ENCODE measurements at regions not wholly inside any gene's neighbourhood (a gene's known extent, or its start where the extent isn't known, plus 50 kb on each side); places are given as distances from the start of the nearest gene placed in this dataset.

DNA sequence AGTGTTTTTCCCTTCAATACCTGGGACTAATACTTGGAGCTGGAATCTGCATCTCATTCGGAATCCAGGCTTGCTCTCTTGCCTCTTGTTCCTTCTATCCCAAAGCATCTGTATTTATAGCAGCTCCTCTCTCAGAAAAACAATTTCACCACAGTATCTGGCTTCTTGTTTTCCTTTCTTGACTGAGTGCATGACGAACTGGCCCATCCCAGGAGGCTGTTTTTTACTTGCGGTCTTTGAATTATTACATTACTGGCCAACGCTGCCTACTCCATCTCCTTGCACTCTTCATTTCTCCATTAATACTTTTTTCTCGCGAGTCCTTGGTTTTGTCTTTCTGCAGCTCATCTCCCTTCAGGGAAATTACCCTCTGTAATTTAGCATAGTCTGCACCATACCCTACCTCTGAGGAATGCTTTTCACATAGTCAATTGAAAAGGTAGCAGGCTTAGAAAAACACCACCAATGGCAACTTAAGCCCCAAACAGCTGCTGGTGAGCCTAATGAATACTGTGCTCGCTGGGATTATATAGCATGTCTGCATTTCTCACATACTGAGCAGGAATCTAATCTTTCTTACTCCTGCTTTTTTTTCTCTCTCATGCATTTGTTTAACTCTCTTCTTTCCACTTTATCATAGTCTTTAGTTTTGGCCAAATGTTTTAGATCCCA, 277.4 kb upstream of the SESN3 start:
- DNase-seq, result no peak

DNA sequence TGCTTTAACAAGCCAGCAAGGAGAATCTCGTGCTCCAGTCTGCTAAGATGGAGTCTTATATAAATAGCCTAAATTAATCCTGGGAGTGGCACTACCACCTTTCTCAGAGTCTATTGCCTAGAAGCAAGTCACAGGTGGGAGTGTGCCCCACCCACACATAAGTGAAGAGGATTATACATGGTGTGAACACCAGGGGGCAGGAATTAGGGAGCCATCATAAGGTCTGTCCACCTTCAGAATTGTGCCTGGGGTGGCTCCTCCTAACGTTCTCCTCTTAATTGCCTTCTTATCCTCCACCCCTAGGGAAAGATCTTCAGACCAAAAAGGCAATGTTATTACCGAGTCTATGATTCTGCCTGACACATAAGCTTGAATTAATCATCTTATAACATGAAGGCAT, 276.8 kb upstream of the SESN3 start:
- no peak for DNase-seq

DNA sequence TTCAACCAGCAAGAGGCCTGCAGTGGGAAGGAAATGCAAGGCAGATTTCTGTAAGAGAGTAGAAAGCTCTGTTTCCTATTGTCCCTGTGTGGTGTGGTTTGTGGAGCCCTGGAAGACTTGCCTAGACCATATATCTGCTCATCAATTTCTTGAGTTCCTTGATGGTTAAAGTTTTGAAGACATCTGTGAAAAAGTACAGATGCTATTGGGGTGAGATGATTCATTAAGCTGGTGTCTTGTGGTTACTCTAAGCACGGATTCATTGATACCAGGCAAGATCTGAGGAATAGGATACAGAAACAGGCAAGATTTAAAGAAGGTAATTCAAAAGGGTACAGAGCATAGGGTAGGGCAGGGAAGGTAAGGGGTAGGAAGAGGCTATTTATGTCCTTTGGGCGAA, 275.8 kb upstream of the SESN3 start:
- no peak for DNase-seq

DNA sequence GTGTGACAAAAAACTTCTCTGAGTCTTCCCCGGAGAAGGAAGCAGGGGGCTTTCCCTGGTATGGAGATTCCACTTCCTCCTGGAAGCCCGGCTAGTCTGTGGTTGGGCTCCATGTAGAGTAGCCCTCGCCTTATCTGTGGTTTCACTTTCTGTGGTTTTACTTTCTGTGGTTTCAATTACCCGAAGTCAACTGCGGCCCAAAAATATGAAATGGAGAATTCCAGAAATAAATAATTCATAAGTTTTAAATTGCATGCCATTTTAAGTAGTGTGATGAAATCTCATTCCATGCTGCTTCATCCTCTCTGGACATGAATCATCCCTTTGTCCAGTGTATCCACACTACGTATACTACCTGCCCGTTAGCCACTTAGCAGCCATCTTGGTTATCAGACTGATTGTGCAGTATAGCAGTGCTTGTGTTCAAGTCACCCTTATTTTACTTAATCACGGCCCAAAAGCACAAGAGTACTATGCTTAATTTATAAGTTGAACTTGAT, 275.0 kb upstream of the SESN3 start:
- no peak for DNase-seq

DNA sequence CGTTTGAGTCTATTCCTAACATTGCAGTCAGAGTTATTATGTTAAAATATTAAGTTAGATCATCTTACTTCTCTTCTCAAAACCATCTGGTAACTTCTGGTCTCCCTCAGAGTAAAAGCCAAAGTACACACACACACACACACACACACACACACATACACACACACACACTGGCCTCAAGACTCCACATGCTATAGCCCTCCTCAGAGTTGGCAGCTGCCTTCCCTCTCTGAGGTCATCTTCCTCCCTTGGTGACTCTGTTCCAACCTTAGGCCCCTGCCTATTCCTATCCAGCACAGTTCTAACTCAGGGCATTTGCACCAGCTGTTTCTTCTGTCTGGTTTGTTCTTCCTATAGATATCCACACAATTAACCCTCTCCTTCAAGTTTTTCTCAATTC, 272.0 kb upstream of the SESN3 start:
- no peak for DNase-seq

DNA sequence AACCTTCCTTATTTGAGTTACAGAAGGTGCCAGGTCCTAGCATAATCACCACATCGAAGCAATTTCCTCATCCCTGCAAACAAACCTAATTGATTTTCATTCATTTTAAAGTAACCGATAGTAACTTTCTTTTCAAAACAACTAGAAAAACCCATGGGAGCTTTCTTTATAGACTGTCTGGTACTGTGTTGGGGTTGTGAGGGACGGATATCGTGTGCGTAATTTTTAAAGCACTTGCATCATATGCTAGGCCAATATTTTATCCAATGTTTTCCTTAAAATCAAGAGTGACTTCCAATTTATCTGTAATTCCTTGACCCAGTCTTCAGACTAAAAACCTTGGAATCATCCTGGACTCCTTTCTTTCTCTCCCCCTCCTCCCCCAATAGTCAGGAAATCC, 271.5 kb upstream of the SESN3 start:
- no peak for DNase-seq

DNA sequence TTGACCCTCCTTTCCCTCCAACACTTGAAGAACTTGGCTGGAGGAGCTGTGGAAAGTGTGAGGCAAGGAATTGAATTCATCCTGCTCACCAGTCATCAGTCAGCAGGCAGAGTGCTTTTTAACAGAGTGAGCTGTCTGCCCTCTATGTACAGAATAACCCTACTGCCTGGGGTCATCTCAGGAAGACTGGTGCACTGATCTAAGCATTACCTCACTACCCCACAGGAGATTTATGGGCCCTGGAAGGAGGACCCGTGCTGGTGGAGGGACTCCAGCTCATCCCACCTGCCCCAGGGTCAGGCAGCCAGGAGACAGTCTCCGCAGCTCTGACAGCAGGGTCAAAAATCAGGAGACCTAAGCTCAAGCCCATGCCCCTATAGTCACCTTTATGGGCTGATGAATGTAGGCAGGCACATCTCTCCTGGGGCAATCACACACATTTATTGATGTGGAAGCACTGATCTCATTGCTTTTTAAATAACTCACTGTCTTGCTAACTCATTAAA, 270.8 kb upstream of the SESN3 start:
- no peak for DNase-seq

DNA sequence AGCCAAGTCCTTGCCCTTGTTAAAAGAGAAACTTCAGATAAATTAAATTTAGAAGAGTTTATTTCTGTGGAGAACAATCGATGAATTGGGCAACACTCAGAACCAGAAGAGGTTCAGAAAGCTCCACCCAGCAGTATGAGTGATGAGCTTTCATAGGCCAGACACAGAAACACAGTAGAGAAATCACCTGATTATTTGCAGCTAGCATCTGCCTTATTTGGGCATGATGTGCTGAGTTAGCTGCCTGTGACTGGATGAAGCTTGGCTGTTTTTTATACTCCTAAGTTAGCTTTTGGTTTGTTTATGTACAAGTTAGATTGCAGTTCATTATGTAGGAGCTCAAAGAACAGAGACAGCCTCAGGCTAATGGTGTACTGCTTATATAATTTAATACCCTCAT, 269.5 kb upstream of the SESN3 start:
- no peak for DNase-seq

DNA sequence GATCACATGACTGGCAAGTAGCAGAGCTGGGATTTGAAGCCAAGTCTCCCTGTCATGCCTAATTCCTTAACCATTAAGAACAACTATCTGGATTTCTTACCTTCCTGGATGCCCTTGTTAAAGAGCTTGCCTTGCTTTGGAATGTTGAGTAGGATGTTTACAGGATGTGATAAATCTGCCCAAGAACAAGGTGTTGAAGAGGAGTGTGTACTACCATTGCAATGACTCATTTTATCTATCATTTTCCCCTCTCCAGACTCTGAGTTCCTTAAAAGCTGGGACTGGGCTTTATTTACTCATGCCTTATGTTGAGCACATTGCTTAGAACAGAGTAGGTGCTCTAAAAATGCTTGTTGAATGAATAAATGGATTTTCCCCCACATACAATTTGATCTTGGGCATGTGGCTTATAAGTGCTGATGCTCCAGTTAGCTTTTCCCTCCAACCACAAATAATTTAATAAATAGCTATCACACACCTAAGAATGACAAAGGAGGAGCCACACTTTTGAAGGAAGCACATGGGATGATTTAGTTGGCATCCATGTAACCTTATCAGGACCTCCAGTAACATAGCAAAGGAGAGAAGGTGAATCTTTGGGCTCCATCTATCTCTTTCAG, 268.6 kb upstream of the SESN3 start:
- DNase-seq, result no peak

DNA sequence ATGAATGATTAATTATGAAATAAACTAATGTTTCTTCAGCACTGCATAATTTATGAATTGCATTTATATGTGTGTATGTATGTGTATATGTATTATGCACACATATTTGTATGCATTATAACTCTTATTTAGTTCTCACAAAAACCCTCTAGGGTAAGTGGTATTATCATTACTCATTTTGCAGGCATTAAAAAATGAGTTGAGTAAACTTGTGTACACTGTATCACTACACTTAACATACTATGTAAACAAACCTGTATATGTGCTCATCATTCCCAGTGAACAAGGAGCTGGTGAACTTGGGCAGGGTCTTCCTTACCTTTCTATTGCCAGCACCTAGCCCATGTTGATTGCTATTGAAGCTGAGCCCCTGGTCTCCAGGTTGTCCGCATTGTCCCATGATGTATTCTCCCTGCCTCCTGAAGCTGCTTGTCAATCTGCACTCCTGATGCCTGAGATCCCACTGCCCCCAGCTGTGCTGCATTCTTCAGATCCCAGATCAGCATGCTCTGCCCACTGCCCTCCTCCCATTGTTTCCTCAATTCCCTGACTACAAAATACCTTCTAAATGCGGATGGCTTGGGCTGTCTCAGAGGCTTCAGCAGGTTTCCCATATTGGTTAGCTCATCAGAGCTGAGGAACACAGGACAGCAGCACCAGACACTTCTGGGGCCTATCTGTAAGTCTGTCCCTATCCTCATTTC, 267.9 kb upstream of the SESN3 start:
- DNase-seq, result no peak

DNA sequence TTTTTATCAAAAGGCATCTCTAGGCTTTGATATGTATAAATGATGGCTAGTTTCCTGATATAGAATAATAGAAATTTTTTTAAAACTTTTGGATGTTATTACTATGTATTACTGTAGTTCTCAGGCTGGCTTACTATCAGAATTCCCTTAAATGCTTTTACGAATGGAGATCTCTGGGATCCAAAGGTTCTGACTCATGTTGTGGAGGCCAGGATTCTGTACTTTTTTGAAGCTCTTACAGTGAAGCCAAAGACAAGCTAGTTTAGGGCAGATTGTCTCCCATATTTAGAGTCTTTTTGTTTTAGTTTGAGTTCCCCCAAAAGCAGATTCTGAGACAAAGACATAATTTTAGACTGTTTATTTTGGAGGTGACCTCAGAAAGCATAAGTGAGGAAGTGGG, 265.9 kb upstream of the SESN3 start:
- DNase-seq, result no peak

DNA sequence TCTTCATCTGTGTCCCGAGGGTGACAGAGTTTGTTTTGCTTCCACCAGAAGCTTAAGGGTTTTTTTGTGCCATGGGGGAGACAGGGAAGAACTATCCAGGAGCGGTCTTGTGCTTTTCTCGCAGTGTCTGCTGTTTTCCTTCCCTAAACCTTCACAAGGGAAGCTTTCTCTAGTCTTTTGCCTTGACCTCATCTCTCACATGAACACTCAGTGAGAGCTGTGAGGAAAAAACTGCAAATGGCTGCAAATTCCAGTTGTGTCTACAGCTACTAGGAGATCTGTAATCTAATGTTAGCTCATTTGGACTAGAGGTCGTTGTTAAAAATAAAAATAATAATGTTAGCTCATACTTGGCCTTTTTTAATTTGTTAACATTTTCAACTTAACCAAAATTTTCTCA, 264.7 kb upstream of the SESN3 start:
- DNase-seq, result no peak

DNA sequence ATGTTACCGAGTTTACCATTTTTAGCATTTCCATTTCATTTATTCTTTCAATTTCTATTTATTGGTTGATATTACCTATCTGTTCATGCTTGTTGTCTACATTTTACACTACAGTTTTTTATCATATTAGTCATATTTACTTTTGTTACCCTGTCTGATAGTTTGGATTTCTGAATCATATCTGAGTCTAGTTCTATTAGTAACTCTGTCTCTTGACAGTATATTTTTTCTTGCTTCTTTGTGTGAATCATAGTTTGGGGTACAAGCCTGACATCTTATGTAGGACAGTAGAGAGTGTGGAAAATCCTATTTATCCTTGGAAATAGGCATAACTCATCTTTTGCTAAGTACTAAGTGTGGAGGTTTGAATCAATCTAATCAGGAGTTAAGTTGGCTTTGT, 263.9 kb upstream of the SESN3 start:
- no peak for DNase-seq

DNA sequence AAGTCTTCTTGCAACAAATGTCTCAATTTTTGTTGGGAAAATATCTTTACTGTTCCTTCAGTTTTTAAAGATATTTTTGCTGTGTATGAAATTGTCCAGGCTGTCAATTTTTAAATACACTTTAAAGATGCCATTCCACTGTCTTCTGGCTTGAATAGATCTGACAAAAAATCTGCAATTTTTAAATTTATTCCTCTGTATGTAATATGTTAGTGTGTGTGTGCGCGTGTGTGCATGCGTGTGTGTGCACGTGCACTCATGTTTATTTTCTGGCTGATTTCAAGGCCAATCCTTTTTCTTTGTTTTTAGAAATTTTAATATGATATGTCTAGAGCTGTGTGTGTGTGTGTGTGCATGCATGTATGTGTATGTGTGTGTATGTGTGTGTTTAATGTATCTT, 263.2 kb upstream of the SESN3 start:
- no peak for DNase-seq

DNA sequence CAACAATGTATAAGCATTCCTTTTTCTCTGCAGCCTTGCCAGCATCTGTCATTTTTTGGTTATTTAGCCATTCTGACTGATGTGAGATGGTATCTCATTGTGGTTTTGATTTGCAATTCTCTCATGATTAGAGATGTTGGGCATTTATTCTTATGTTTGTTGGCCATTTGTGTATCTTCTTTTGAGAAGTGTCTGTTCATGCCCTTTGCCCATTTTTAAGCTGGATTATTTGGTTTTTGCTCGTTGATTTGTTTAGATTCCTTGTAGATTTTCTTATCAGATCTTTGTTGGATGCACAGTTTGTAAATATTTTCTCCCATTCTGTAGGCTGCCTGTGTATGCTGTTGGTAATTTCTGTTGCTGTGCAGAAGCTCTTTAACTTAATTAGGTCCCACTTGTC, 259.6 kb upstream of the SESN3 start:
- no peak for DNase-seq

DNA sequence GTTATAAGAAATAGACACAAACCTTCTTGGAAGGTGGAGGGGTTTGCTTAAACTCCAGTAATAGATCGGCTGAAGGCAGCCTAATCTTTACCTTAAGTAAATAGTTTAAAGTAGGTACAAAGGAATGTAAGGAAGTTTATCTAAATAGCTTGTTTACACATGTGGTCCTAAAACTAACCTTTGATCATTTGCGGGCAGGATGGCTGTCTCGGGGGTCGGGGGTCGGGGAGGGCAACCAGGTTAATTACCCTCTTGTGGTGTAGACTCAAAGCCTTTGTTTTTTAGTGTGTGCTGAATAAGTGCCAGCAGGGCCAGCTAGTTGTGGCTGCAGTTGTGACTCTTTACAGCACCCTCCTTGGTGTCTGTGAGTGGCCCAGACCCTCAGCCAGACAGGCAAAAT, 256.9 kb upstream of the SESN3 start:
- no peak for DNase-seq

DNA sequence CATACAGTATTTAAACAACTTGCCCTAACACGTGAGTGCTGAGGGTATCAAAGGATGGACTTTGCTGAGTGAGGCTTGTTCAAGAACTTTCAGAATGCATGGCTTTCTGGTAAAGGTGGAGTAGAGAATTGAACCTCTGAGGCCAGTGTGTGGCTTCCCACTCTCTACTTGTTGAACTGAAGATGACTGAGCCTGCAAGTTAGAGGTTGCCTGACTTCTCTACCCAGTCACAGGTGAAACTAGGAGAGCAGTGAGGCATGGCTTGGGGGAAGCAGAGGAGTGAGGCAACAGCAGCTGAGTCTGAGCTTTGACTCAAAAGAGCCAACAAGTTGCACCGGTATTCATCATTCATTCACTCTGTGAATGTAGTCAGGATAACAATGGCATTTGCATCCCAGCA, 256.4 kb upstream of the SESN3 start:
- no peak for DNase-seq

DNA sequence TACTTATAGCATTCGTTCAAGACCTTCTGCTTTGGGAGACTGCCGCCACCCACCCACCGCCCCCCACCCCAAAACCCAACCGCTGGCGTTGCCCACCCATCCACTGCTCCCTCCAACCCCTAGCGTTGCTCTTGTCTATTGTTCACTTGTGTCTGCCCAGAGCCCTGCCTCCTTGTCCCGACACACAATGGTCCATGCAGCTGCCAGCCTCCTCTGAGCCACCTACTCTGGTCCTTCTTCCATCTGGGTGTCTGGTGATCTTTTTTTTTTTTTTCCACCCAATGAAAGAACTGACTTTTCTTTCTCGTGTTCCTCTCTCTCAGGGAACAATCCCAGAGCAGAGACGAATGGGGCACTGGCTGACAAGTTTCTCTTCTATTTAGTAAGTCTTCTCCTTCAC, 256.0 kb upstream of the SESN3 start:
- no peak for DNase-seq

DNA sequence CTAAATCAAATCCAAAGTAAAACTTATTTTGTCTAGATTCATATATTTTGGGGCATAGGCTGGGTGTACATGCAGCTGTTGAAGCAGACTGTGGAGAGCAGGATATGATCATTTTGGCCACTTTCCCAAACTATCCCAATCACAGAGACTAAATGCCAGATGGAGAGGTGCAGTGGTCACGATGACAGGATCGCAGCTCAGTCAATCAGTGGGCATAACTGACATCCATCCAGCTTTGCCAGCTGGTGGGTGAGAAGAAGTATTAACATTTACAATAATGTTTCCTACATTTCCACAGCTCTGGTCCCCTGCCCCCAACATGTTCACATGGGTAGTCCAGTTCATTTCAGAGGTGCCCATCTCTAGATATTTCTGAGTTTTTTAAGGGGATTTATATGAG, 255.5 kb upstream of the SESN3 start:
- no peak for DNase-seq

DNA sequence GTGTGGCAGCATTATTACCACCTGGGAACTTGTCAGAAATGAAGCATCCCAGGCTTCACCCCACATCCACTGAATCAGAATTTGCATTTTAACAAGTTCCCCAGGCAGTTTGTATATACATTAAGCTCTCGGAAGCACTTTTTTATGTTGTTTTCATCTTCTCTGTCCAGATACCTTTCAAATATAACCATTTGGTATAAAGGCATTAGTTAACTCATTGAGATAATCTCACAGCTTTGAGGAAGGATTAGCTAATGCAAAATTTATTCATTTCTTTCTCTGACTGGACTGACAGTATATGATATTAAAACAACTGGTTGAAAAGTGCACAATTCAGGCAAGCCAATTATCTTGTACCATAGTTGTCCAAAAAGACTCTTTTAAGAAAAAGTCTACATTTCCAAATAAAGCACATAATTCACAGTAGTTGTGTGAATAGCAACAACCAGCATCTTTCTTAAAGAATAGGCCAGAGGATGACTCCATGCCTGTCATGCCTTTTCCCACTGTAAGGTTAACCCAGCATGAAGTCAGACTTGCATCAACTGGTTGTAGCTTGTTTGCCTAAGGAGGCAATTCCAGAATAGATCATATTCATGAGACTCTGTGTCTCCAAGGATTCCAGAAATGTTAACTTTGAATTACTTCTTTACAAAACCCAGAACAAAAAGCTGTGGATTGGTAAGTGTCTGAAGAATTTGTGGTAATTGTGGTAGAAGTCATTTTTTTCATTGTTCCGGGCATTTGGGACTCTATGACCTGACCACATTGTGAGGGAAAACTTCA, 254.3 kb upstream of the SESN3 start:
- no peak for DNase-seq

DNA sequence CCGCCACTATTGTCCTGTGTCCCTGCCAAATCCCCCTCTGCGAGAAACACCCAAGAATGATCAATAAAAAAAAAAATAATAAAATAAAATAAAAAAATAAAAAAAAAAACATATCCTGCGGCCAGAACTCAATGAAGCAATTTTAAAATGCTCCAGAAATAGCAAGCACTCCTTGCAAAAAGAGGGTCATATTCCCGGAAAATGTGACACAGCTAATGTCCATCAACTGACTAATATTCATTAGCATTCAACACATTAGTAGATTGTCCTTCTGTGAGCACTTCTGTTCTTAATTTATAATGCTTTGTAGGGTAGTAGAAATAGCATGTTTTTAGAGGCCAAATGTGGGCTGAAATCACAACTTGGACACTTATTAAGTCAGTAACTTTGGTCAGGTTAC, 252.3 kb upstream of the SESN3 start:
- no peak for DNase-seq

DNA sequence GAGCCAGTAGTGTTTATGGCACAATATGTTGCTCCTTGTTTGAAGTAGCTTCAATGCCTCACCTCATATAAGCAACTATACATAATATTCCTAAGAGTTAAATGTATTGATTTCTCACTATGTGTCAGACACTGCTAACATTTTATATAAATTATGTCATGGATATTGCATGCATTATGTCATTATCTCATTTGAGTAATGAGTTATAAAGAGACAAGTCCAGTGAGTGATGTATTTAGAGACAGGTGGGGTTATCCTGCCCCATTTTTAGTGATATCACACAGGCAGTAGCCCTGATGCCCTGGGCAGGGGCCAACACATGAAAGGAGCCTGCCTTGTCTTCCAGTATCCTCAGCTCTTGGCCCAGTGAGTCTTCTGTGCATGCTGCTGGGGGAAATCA, 247.0 kb upstream of the SESN3 start:
- no peak for DNase-seq

DNA sequence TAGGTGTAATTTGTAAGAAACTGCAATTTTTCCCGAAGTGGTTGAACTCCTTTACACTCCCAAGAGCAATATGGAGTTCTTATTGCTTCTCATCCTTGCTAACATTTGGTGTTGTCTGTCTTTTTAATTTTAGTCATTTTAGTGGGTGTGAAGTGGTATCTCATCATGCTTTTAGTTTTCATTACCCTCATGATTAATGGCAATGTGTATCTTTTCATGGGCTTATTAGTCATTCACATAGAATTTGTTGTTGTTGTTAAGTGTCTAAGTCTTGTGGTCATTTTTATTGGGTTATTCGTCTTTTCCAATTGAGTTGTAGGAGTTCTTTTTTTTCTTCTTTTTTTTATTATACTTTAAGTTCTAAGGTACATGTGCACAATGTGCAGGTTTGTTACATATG, 238.3 kb upstream of the SESN3 start:
- DNase-seq, result no peak

DNA sequence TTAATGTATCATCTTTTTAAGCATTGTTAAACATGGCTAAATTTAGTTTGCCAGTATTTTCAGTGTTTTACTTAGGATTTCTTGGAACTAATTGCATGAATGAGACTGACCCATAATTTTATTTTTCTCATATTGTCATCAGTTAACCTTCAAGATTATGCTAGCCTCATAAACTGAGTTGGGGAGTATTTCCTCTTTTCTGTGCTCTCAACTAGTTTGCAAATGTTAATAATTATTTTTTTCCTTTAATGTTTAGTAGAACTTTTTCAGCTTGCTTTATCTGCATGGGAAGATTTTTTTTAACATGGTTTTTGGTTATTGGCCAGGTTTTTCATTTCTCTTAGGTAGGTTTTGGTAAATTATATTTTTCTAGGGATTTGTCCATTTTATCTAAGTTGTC, 235.4 kb upstream of the SESN3 start:
- DNase-seq, result no peak

All from NCI-H2227 treated with DMSO at 0.1 percent for 48 hours (cell line).